NCI-H774 (cell line): ENCODE measurements at regions not wholly inside any gene's neighbourhood (a gene's known extent, or its start where the extent isn't known, plus 50 kb on each side); places are given as distances from the start of the nearest gene placed in this dataset.
"Not testable (repeated sequence)": the region's sequence is repeated elsewhere in the genome, so short reads cannot be mapped to it uniquely, and the experiment has no call there.

ENCODE experiments used
- DNase-seq: peaks from one replicate; lab custom pipeline; 2025; lab: John Stamatoyannopoulos, UW

DNA sequence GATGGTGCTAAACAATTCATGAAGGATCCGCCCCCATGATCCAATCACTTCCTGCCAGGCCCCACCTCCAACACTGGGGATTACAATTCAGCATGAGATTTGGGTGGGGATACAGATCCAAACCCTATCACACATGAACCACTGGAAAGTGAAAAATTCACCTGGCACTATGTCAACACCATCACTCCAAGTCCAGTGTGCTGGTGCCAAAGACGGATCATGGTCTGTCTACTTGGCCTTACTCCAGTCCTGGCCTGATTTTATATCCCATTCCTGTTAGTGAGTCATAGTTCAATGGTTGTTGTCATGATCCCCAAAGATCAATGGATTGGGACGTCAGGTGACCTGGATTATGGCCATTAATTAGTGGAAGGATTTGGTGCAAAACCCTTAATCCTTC, 147.4 kb upstream of the RPS23 start:
- DNase-seq, result no peak

DNA sequence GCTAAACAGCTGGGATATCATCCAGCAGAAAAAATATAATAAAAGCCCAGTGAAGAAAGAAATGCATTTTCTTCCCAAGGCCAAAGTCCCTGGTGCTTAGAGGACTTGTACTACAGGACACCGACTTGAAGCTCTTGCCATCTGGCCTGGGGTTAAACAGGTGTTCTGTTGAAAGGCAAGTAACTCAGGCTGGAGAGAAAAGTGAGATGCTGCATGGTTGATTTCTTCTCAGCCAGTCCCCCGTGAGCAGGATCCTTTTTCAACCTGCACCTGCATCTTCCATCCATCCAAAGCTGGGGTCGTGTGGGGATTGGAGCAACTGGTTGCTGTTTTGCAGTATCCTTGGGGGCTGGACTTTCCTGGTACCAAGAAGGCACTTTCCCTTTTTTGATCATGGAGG, 146.1 kb upstream of the RPS23 start:
- DNase-seq, result no peak

GRCh38 chr5:82422751-82423181, 144.6 kb upstream of the RPS23 start:
- DNase-seq, result no peak

DNA sequence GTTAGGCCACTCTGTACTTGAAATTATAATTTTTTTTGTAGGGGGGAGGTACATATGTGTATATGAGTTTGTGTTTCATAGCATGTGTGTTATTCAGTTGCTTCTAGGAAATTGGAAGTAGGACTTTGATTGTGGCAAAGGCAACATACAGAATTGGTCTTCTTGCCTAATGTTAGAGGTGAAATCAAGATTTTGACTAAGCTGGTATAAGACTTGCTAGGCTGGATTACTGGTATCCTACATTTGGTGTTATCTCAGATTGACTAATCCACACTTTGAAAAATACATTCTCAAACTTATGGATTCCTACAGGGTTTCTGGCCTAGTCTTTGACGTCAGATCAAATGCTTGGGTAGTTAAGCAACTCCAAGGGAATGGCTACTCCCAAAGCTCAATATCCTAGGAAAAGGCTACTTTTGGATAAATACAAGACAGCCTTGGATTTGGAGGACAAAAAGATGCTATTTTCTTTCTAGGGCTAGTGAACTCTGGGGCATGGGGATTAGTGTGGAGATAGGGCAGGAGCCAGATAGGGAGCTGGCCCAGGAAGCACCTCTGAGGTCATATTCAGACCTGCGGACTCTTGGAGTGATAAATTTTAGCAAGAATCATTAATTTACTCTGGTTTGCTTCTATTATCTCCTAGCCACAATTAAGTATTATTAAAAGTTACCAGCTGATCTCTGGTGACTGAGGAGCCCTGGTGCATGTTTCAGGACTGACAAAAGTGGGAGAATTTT, 144.0 kb upstream of the RPS23 start:
- no peak for DNase-seq

GRCh38 chr5:82421119-82421518, 143.0 kb upstream of the RPS23 start:
- DNase-seq, result no peak

GRCh38 chr5:82420524-82420923, 142.4 kb upstream of the RPS23 start:
- not testable (repeated sequence) for DNase-seq

DNA sequence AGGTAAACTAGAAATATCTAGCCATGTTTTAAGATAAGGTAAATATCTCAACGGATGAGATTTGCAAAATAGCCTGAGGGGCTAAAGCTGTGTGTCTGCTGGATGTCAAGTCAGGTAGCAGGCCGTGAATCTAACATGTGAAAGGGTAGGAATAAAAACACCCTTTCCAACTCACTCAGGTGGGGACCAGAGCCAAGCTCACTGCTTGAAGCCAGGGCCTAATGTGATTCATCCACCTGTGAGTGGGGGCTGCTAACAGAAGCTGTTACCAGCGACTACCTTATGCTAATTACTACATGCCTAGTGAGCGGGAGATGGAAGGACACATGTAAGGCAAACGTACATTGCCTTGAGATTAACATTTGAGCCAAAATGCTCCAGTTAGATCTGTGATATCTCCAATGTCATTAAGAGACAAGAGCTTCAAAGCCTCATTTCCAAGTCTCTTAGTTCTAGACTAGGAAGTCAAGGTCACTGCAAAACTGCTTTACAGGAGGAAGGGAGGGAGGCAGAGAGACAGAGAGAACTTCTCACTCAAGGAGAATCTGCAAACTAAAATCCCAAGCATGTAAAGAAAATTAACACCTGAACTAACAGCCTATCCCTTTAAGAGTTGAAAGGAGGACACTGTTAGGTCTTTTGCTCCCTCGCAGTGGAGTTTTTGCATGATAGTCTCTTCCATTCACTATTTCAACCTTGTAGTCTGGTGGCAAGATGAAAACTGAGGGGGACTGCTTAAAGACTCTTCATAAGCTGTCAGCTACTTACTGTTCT, 141.6 kb upstream of the RPS23 start:
- no peak for DNase-seq

DNA sequence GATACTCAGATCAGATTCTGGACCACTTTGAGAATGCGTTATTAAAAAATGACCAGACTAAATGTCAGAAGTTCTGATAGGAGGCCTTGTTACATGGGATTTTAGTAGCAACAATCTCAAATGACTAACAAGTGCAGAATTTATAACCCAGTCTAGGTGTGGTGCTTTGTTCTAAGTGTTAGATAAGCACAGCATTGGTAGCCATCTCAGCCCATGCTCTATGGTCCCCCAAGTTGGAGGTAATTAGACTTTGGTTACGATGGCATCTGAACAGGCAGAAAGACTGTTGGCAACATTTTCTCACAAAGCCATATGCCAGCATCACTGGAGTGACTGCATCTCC, 140.4 kb upstream of the RPS23 start:
- no peak for DNase-seq

DNA sequence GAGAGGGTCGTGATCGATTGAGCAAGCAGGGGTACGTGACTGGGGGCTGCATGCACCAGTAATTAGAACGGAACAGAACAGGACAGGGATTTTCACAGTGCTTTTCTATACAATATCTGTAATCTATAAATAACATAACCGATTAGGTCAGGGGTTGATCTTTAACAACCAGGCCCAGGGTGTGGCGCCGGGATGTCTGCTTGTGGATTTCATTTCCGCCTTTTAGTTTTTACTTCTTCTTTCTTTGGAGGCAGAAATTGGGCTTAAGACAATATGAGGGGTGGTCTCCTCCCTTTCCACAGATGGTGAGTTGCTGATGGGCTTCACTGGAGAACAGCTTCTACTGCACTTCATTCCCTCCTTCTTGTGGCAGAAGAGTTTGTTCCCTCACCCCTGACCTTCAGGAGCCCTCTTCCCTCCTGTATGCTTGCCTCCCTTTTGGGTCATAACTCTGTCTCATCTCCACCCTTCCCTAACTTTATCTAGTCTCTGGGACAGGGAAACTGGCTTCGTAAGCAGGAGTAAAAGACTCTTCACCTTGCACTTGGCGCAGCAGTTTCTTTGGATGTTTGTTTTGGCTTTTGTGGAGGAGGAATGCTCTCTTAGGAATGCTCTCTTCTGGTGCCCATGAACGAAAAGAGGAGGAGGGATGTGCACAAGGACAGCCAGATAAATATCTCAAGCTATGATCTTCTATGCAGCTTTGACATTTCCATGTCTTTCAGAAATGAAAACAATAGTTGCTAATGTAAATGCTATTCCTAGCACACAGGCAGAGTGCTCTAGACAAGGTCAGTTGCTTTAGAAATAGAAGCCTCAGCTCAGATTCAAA, 139.8 kb upstream of the RPS23 start:
- DNase-seq, result no peak

GRCh38 chr5:82416512-82416911, 138.4 kb upstream of the RPS23 start:
- no peak for DNase-seq

- no peak for DNase-seq
Measured at GRCh38 chr5:82414041-82414388, 135.9 kb upstream of the RPS23 start.

DNA sequence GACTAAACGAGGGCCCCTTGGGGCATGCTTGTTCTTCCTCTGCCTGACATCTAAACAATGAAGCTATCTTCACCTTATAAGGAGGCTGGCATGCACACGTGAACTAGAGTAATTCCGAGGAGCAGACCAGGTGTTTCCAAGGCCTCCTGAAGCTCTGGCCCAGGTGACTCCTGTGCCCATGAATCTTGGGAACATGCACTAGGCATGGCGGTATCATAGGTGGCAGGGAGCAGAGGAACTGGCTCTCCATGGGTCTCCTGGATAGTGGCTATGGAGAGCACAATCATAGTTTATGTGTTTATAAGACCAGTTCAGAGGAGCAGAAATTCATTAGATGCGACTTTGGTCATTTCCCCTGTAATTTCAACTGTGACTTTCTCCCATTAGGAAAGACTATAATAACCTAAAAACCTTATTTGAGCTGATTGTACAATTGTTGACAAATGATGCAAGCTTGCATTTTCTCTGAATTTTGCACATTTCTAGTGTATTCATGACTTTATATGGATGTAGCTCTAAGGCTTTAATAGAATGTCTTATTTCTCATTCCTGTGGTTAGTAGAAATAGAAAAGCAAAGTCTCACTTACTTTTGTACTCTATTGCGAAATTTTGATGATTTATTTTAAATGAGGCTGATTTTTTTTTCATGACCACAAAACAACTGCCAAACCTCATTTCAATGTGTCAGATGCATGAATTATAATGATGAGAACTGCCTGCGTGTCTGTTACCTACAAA, 135.3 kb upstream of the RPS23 start:
- DNase-seq, result no peak

GRCh38 chr5:82408033-82408432, 129.9 kb upstream of the RPS23 start:
- no peak for DNase-seq

- DNase-seq, result no peak
Measured at GRCh38 chr5:82406205-82406773, 128.1 kb upstream of the RPS23 start.

GRCh38 chr5:82405618-82406204, 127.6 kb upstream of the RPS23 start:
- no peak for DNase-seq

DNA sequence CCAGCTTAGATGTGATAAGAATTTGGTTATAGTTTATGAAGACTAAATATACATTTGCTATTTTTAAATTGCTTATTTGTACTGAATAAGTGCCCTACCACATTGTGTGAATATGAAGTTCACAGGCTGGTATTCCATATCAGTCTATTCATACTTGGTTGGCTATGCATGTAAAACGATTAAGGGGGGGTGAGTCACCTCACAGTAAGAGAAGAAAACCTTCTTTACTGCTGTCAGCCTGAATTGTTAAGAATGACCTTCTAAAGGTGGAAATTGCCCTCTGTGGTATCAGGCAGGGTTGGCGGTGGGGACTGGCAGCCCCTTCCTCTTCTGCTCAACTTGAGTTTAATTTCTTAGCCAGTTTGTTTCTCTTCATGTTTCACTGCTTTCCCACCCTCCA, 127.0 kb upstream of the RPS23 start:
- no peak for DNase-seq

GRCh38 chr5:82404382-82404945, 126.3 kb upstream of the RPS23 start:
- DNase-seq, result no peak

GRCh38 chr5:82403724-82404123, 125.6 kb upstream of the RPS23 start:
- no peak for DNase-seq

- DNase-seq, result no peak
Measured at GRCh38 chr5:82403026-82403425, 124.9 kb upstream of the RPS23 start.

DNA sequence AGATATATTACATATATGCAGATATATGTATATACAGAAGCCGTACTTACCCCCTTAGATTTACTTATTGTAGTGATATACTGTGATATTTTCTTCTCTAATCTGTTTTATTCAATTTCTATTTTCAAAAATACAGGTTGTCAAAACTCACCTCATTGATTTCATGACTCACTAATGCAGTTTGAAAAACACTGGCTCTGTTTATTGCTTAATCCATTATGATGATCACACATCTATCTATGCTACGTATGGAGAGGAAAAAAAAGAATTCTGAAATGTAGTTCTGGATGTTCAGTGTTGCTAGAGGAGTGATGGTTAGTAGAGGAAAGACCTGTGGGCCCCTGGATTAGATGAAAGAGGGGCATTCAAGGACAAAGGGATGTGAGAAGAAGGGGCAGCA, 121.0 kb upstream of the RPS23 start:
- no peak for DNase-seq

DNA sequence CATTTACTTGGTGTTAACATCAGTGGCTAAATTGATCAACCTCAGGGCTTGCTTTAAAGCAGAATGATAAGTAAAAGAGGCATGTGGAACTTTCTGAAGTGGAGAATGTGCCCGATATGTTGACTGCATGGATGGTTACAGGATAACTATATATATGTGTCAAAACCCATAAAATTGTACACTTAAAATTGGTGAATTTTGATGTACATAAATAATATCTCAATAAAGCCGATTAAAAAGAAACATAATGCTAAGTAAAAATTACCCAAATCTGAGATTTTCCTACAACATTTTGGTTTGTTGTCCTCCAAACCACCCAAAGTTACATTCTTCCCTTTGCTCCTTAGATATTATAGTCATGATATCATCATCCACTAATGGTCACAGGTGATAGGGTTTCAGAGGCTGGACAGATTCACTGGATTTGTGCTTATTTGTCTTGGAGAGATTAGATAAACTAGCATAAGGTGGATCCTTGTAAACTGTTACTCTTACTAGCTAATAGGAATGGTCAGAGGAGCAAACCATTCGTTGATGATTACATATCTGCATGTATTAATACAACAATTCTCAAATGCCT, 119.7 kb upstream of the RPS23 start:
- no peak for DNase-seq
